ENCODE measurements at regions not wholly inside any gene's neighbourhood (a gene's known extent, or its start where the extent isn't known, plus 50 kb on each side); places are given as distances from the start of the nearest gene placed in this dataset.

GRCh38 chr4:11532138-11532537 is 103.4 kb upstream of the HS3ST1 start:
- H3K4me3 ChIP-seq (ENCODE audit: extremely low read depth in 1 of 4, insufficient read depth in 2 of 4, low read depth in 3 of 4, low read length in 4 of 4), result no peak overlapping the region
- no peak overlapping the region for H4K91ac ChIP-seq (replicated peaks; ENCODE audit: insufficient read length, low read length)
- no peak overlapping the region for H2AFZ ChIP-seq (ENCODE audit: low read length)
- H3K27me3 ChIP-seq (replicated peaks in 1 of 4; ENCODE audit: control insufficient read depth in 3 of 4, extremely low read depth in 1 of 4, insufficient read depth in 3 of 4, low read length in 3 of 4), result no peaks in the 10 kb centered on the region
- DNase-seq (ENCODE audit: low read depth in 1 of 2, low spot score in 2 of 2) (no peak), FAIRE-seq (no peak)
- no peak overlapping the region for H2BK5ac ChIP-seq (ENCODE audit: low read depth, low read length)
- H3K56ac ChIP-seq (replicated peaks; ENCODE audit: insufficient read length, low read depth, low read length), result no peak overlapping the region
- H2BK15ac ChIP-seq (ENCODE audit: low read length), result no peak overlapping the region
- no peaks in the 10 kb centered on the region for H3K79me1 ChIP-seq (ENCODE audit: low read depth, low read length)
- H4K20me1 ChIP-seq (replicated peaks in 1 of 2; ENCODE audit: control insufficient read depth in 1 of 2, insufficient read depth in 2 of 2, low read length in 2 of 2), result no peaks in the 10 kb centered on the region
- H3K9ac ChIP-seq (replicated peaks in 1 of 4; ENCODE audit: extremely low read depth in 1 of 4, low read depth in 3 of 4, low read length in 3 of 4), result no peak overlapping the region
- no peak overlapping the region for H2BK20ac ChIP-seq (ENCODE audit: low read length)
- no peak overlapping the region for H4K5ac ChIP-seq (ENCODE audit: insufficient read length, low read depth, low read length)
- no peak overlapping the region for H2BK120ac ChIP-seq (replicated peaks; ENCODE audit: low read depth, low read length)
- H3K36me3 ChIP-seq (ENCODE audit: control insufficient read depth in 2 of 4, insufficient read depth in 4 of 4, low read length in 3 of 4), result no peaks in the 10 kb centered on the region; a peak in 1 of 8 replicates
- no peaks in the 10 kb centered on the region for H3K79me2 ChIP-seq (ENCODE audit: control insufficient read depth in 1 of 2, insufficient read depth in 2 of 2, low read length in 2 of 2)
- H4K8ac ChIP-seq (ENCODE audit: extremely low read depth, insufficient read depth, low read length), result no peak overlapping the region
- 64% methylated on average over 2 of the region's 2 CpGs; no CpG with 5 or more reads in 1 of the 2 experiments for WGBS, 2 experiments (ENCODE audit: extremely low coverage in 1 of 2, insufficient coverage in 1 of 2, insufficient read length in 1 of 2, insufficient replicate concordance in 2 of 2, low coverage in 1 of 2, low lambda C conversion rate in 2 of 2, missing lambda C conversion rate in 1 of 2)
- H3K23me2 ChIP-seq (ENCODE audit: low read depth, low read length), result no peaks in the 10 kb centered on the region
- H3K23ac ChIP-seq (ENCODE audit: insufficient read length), result no peak overlapping the region
- H3K4ac ChIP-seq (replicated peaks; ENCODE audit: insufficient read length, low read depth, low read length), result no peak overlapping the region
- H2AK5ac ChIP-seq (ENCODE audit: low read depth, low read length), result no peak overlapping the region
- no peak overlapping the region for H3K4me2 ChIP-seq (ENCODE audit: insufficient read depth in 1 of 2, low read depth in 2 of 2, low read length in 2 of 2)
- no peaks in the 10 kb centered on the region for H3K4me1 ChIP-seq (replicated peaks in 1 of 4; ENCODE audit: control insufficient read depth in 3 of 4, insufficient read depth in 4 of 4, low read length in 3 of 4)
- CTCF ChIA-PET (ENCODE audit: partially characterized antibody), result interaction anchor here (0.9 kb wide), 1 partner anchor 21 kb away, joined by 3 read pairs; no protein-coding TSS in a partner anchor
- H3K27ac ChIP-seq (ENCODE audit: low read depth, low read length), result no peak overlapping the region
- no peak overlapping the region for H3K14ac ChIP-seq (ENCODE audit: insufficient read length)
- peaks cover 2 to 3% of the 10 kb centered on the region in 2 experiments; a peak in 2 of 4 replicates for H3K9me3 ChIP-seq (ENCODE audit: insufficient read depth in 2 of 2, low read depth in 1 of 2, low read length in 1 of 2)
- H2BK12ac ChIP-seq (ENCODE audit: low read depth, low read length), result no peak overlapping the region
- H3K18ac ChIP-seq (ENCODE audit: extremely low read depth, low read length), result no peak overlapping the region
- POLR2A ChIA-PET (ENCODE audit: partially characterized antibody), result no interaction called here
- TF ChIP-seq CTBP2 (IDR thresholded peaks at IDR 0.05; ENCODE audit: borderline replicate concordance, insufficient read depth, insufficient read length, low read length), result no peak
- TF ChIP-seq SP4 (IDR thresholded peaks at IDR 0.05; ENCODE audit: low read length), result no peak
- TF ChIP-seq JUND (IDR thresholded peaks at IDR 0.05; ENCODE audit: low read length), result no peak
- TF ChIP-seq USF2 (IDR thresholded peaks at IDR 0.05; ENCODE audit: low read length), result no peak
- TF ChIP-seq RFX5 (IDR thresholded peaks at IDR 0.05; ENCODE audit: borderline replicate concordance, low read depth, low read length), result no peak
- TF ChIP-seq BCL11A (IDR thresholded peaks at IDR 0.05; ENCODE audit: low read depth in 2 of 2, low read length in 2 of 2), result no peak
- no peak for TF ChIP-seq FOSL1 (IDR thresholded peaks at IDR 0.05; ENCODE audit: insufficient read depth, low read depth, low read length)
- TF ChIP-seq RXRA (IDR thresholded peaks at IDR 0.05; ENCODE audit: insufficient read depth, low read depth, low read length), result no peak
- TF ChIP-seq E2F6 (IDR thresholded peaks at IDR 0.05), result no peak
- TF ChIP-seq SRF (IDR thresholded peaks at IDR 0.05; ENCODE audit: low read depth, low read length), result no peak
- TF ChIP-seq BACH1 (IDR thresholded peaks at IDR 0.05; ENCODE audit: low read length), result no peak
- no peak for TF ChIP-seq ATF2 (IDR thresholded peaks at IDR 0.05; ENCODE audit: low read length)
